GM12878 (cell line): ENCODE measurements at regions not wholly inside any gene's neighbourhood (a gene's known extent, or its start where the extent isn't known, plus 50 kb on each side); places are given as distances from the start of the nearest gene placed in this dataset.

Experiments
- ATF2 ChIP-seq: IDR thresholded peaks from 2 replicates; pipeline ENCODE4 v1.6.1; 2012; ENCODE audit warnings: low read length, inconsistent platforms
- CTCF ChIP-seq, 3 experiments: IDR thresholded peaks in 2 of 3; conservative IDR thresholded peaks in 1 of 3; 2 replicates each; pipeline ENCODE4 v1.5.1; 2011; ENCODE audit warnings: low read depth in 3 of 3, low read length in 3 of 3, mild to moderate bottlenecking in 3 of 3, control low read depth in 2 of 3, moderate library complexity in 2 of 3, inconsistent platforms in 1 of 3, mixed read lengths in 1 of 3; ENCODE audit not compliant: control insufficient read depth in 2 of 3, insufficient read depth in 1 of 3; ENCODE audit errors: extremely low read depth in 1 of 3
- HSF1 ChIP-seq: fragments of 150-350 bp; IDR thresholded peaks from 2 replicates; pipeline ENCODE4 v1.6.1; 2014; ENCODE audit warnings: mild to moderate bottlenecking, low read depth, low read length
- IRF5 ChIP-seq: fragments of 450-650 bp; IDR thresholded peaks from 2 replicates; pipeline ENCODE4 v1.6.1; 2017; ENCODE audit warnings: borderline replicate concordance
- POLR2A ChIP-seq: IDR thresholded peaks from 2 replicates; pipeline ENCODE4 v1.6.1; 2011; ENCODE audit warnings: low read depth, mild to moderate bottlenecking, low read length

GRCh38 chr4:170672381-170672965 lies 582.7 kb upstream of the AADAT start (continued):
- TF ChIP-seq HSF1 (no peak), CTCF (IDR thresholded peaks at IDR 0.05 in 2 of 3, conservative IDR thresholded peaks at IDR 0.05 in 1 of 3; ENCODE audit: control insufficient read depth in 2 of 3, extremely low read depth in 1 of 3, insufficient read depth in 1 of 3, low read depth in 3 of 3, low read length in 3 of 3) (no peak), POLR2A (no peak), IRF5 (no peak), ATF2 (no peak)
- TF ChIP-seq, all 136 proteins: peak for 0
